ENCODE measurements at regions not wholly inside any gene's neighbourhood (a gene's known extent, or its start where the extent isn't known, plus 50 kb on each side); places are given as distances from the start of the nearest gene placed in this dataset.

DNA sequence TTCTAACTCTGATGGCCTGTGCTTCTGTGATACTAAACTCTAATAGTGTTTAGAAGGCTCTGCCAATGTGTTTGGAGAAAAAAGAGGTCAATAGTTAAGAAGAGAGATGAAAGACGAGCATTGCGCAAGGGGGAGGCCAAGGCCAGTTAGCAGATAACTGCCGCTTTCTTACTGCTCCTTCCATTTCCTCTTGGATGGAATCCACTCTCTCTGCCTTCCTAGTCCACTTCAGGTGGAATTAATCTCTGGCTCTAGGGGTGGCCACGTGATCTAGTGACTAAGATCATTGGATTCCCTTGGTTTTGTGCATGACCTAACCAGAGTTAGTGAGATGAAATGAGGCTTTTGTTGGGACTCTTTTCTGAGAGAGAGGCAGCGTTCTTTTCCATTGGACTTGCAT, 148.3 kb downstream of the ACTL8 start:
- no peaks in the 10 kb centered on the region for H3K4me1 ChIP-seq
- TF ChIP-seq POLR2AphosphoS5 (IDR thresholded peaks at IDR 0.05) (peak in 1 of 3 donors; percentile 29), POLR2A (IDR thresholded peaks at IDR 0.05) (no peak)
- TF ChIP-seq, protein P1, sequence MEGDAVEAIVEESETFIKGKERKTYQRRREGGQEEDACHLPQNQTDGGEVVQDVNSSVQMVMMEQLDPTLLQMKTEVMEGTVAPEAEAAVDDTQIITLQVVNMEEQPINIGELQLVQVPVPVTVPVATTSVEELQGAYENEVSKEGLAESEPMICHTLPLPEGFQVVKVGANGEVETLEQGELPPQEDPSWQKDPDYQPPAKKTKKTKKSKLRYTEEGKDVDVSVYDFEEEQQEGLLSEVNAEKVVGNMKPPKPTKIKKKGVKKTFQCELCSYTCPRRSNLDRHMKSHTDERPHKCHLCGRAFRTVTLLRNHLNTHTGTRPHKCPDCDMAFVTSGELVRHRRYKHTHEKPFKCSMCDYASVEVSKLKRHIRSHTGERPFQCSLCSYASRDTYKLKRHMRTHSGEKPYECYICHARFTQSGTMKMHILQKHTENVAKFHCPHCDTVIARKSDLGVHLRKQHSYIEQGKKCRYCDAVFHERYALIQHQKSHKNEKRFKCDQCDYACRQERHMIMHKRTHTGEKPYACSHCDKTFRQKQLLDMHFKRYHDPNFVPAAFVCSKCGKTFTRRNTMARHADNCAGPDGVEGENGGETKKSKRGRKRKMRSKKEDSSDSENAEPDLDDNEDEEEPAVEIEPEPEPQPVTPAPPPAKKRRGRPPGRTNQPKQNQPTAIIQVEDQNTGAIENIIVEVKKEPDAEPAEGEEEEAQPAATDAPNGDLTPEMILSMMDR (IDR thresholded peaks at IDR 0.05) = no peak
- intact Hi-C loops (cut with DNase I; ENCODE audit: low total_unique reads) = no loop called here
- H3K27ac ChIP-seq = no peak overlapping the region
- peak in 1 of 2 donors; percentile 39 for DNase-seq (ENCODE audit: low spot score in 2 of 2)
- no peak overlapping the region for H3K4me3 ChIP-seq
- no peaks in the 10 kb centered on the region for H3K9me3 ChIP-seq
- H3K27me3 ChIP-seq = peaks cover 0 to 11% of the 10 kb centered on the region in 2 donors
- no peaks in the 10 kb centered on the region for H3K36me3 ChIP-seq

DNA sequence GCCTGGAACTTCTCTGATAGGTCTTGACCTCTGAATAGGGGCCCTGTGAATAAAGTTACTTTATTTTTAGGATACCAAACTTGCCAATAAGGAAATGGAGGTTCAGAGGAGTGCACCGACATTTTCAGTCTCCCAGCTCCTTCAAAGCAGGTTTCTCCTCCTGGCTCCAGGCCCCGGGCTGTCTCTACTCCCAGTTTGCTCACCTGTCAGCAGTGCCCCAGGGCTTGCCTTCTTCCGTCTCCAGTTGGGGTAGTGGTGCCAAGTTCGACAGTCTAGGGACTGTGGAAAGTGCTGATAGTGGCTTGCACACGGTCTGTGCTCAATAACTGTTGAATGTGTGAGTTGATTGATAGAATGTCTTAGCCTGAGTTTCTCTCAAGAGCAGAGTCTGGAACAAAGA, 149.2 kb downstream of the ACTL8 start:
- intact Hi-C loops (cut with DNase I; ENCODE audit: low total_unique reads) = no loop called here
- no peaks in the 10 kb centered on the region for H3K9me3 ChIP-seq
- H3K4me1 ChIP-seq = no peaks in the 10 kb centered on the region
- TF ChIP-seq, protein P1 (IDR thresholded peaks at IDR 0.05) = no peak
- TF ChIP-seq POLR2A (IDR thresholded peaks at IDR 0.05) = no peak
- TF ChIP-seq POLR2AphosphoS5 (IDR thresholded peaks at IDR 0.05) = no peak
- H3K36me3 ChIP-seq = no peaks in the 10 kb centered on the region
- peak in 1 of 2 donors; percentile 19 for DNase-seq (ENCODE audit: low spot score in 2 of 2)
- H3K27ac ChIP-seq = peak overlapping the region in 1 of 2 donors; percentile 64
- no peak overlapping the region for H3K4me3 ChIP-seq
- peaks cover 0 to 11% of the 10 kb centered on the region in 2 donors for H3K27me3 ChIP-seq

DNA sequence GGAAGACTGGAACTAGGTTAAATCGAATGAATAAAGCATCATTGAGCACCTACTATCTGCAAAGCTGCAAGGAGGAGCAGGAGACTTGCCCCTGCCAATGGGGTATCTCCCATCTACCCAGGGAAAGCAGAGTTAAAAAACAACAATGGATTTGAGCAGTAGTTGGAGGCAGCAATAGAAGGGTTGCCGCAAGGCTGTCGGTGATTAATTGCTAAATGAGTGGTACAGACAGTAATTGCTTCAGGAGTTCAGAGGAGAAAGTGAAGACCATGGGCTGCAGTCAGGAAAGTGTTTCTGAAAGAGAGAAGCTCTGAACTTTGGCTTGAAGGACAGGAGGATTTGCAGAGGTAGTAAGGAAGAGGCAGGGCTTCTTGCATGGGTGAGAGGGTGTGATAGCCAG, 152.9 kb downstream of the ACTL8 start:
- H3K4me3 ChIP-seq = no peak overlapping the region
- H3K27me3 ChIP-seq = peaks cover 0 to 22% of the 10 kb centered on the region in 2 donors
- no peak for DNase-seq (ENCODE audit: low spot score in 2 of 2)
- H3K9me3 ChIP-seq = no peaks in the 10 kb centered on the region
- H3K27ac ChIP-seq = no peak overlapping the region
- no peaks in the 10 kb centered on the region for H3K36me3 ChIP-seq
- intact Hi-C loops (cut with DNase I; ENCODE audit: low total_unique reads) = no loop called here
- TF ChIP-seq, protein P1 (IDR thresholded peaks at IDR 0.05) = no peak
- no peak for TF ChIP-seq POLR2AphosphoS5 (IDR thresholded peaks at IDR 0.05)
- no peak for TF ChIP-seq POLR2A (IDR thresholded peaks at IDR 0.05)
- H3K4me1 ChIP-seq = no peaks in the 10 kb centered on the region

DNA sequence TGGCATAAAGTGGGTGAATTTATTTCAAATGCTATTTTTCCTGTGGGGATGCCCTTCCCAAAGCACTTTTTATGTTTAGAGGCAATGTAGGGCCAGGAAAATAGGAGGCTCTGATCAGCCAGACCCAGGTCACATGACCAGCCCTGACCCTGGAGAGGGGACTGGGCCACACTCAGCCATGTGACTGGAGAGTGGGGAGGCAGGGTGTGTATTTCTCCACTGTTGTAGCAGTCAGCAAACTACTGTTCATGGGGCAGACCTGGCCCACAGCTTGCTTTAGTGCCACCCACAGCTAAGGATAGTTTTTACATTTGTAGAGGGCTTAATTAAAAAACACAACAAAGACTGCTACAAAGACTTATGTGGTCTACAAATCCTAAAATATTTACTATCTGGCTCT, 153.8 kb downstream of the ACTL8 start:
- intact Hi-C loops (cut with DNase I; ENCODE audit: low total_unique reads) = no loop called here
- Histone ChIP-seq H3K4me1 (no peaks in the 10 kb centered on the region), H3K36me3 (no peaks in the 10 kb centered on the region), H3K27me3 (peaks cover 0 to 32% of the 10 kb centered on the region in 2 donors), H3K27ac (no peak overlapping the region), H3K4me3 (no peak overlapping the region), H3K9me3 (no peaks in the 10 kb centered on the region)
- DNase-seq (ENCODE audit: low spot score in 2 of 2) = no peak
- TF ChIP-seq POLR2A (IDR thresholded peaks at IDR 0.05) (no peak), POLR2AphosphoS5 (IDR thresholded peaks at IDR 0.05) (no peak)
- TF ChIP-seq, protein P1 (IDR thresholded peaks at IDR 0.05) = no peak

DNA sequence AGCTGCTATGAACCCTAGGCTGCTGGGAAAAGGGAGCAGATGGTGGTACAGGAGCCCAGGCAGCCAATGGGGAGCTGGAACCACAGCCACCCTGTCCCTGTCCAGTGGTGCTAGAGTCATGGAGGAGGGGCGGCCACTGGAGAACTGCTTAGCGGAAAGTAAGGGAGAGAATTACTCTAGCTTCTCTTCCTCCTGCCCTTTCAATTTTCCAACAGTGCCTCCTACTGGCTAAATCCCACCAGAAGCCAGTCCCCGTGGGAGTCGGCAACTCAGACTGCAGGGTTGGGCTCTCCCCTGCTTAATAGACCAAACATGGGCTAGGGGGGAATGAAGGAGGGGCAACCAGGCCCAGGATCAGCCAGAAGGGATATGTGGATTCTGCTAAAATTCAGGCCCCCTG, 154.5 kb downstream of the ACTL8 start:
- no peaks in the 10 kb centered on the region for H3K36me3 ChIP-seq
- no peaks in the 10 kb centered on the region for H3K4me1 ChIP-seq
- intact Hi-C loops (cut with DNase I; ENCODE audit: low total_unique reads) = no loop called here
- no peak overlapping the region for H3K27ac ChIP-seq
- no peak for DNase-seq (ENCODE audit: low spot score in 2 of 2)
- no peaks in the 10 kb centered on the region for H3K9me3 ChIP-seq
- peaks cover 0 to 39% of the 10 kb centered on the region in 2 donors for H3K27me3 ChIP-seq
- no peak overlapping the region for H3K4me3 ChIP-seq
- TF ChIP-seq, protein P1 (IDR thresholded peaks at IDR 0.05) = no peak
- no peak for TF ChIP-seq POLR2A (IDR thresholded peaks at IDR 0.05)
- no peak for TF ChIP-seq POLR2AphosphoS5 (IDR thresholded peaks at IDR 0.05)

All from breast epithelium (tissue), 4 donors.